ENCODE measurements at regions not wholly inside any gene's neighbourhood (a gene's known extent, or its start where the extent isn't known, plus 50 kb on each side); places are given as distances from the start of the nearest gene placed in this dataset.

- no peak overlapping the region for H3K4me3 Mint-ChIP-seq (ENCODE audit: unreplicated experiment)
- H3K27me3 Mint-ChIP-seq (ENCODE audit: unreplicated experiment), result peaks cover 10% of the 10 kb centered on the region
- TF ChIP-seq CTCF (IDR thresholded peaks at IDR 0.05; ENCODE audit: unreplicated experiment), result no peak
- H3K4me1 Mint-ChIP-seq (ENCODE audit: unreplicated experiment), result peaks cover 5% of the 10 kb centered on the region
- H3K36me3 Mint-ChIP-seq (ENCODE audit: low read depth, unreplicated experiment), result no peaks in the 10 kb centered on the region
- no peak for DNase-seq (ENCODE audit: low spot score)
- no peaks in the 10 kb centered on the region for H3K9me3 Mint-ChIP-seq (ENCODE audit: unreplicated experiment)
- no peak overlapping the region for H3K27ac Mint-ChIP-seq (ENCODE audit: unreplicated experiment)
Measured at GRCh38 chr11:115665175-115665821, 161.1 kb upstream of the CADM1 start.

DNA sequence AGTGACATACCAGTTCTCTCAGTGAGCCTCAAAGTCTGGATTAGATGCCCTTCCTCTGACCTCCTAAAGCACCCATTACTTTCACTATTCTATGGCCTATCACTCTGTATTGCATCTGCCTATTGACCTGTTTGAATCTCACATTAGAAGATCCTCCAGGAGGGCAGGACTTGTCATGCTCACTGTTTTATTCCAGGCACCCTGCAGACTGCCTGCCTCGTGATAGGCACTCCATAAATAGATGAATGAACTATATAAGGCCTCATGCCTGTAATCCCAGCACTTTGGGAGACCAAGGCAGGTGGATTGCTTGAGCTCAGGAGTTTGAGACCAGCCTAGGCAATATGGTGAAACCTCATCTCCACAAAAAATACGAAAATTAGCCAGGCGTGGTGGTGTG lies 160.1 kb upstream of the CADM1 start:
- Mint-ChIP-seq H3K4me1 (ENCODE audit: unreplicated experiment) (peaks cover 5% of the 10 kb centered on the region), H3K9me3 (ENCODE audit: unreplicated experiment) (no peaks in the 10 kb centered on the region), H3K36me3 (ENCODE audit: low read depth, unreplicated experiment) (no peaks in the 10 kb centered on the region), H3K4me3 (ENCODE audit: unreplicated experiment) (no peak overlapping the region), H3K27ac (ENCODE audit: unreplicated experiment) (no peak overlapping the region), H3K27me3 (ENCODE audit: unreplicated experiment) (peaks cover 13% of the 10 kb centered on the region)
- no peak for DNase-seq (ENCODE audit: low spot score)
- TF ChIP-seq CTCF (IDR thresholded peaks at IDR 0.05; ENCODE audit: unreplicated experiment), result no peak

DNA sequence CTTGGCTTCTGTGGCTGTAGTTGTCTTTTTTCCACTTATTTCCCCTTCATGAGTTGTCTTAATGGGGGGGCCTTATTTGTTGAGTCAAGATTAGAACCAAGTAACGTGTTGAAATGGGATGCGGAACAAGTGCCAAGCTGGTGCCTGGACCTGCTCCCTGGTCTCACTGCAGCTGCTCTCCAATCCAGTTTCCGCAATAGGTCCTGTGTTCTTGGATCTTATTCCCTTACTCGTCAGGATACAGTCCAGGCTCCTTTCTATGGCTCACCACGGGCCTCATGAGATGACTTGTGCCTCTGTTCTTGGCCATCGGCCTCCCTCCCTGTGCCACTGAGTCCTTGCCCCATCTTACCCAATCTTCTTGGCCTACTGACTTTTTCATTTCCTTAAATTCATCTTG lies 159.6 kb upstream of the CADM1 start:
- no peak overlapping the region for H3K27ac Mint-ChIP-seq (ENCODE audit: unreplicated experiment)
- H3K9me3 Mint-ChIP-seq (ENCODE audit: unreplicated experiment), result no peaks in the 10 kb centered on the region
- peaks cover 5% of the 10 kb centered on the region for H3K4me1 Mint-ChIP-seq (ENCODE audit: unreplicated experiment)
- peaks cover 13% of the 10 kb centered on the region for H3K27me3 Mint-ChIP-seq (ENCODE audit: unreplicated experiment)
- no peaks in the 10 kb centered on the region for H3K36me3 Mint-ChIP-seq (ENCODE audit: low read depth, unreplicated experiment)
- no peak for DNase-seq (ENCODE audit: low spot score)
- TF ChIP-seq CTCF (IDR thresholded peaks at IDR 0.05; ENCODE audit: unreplicated experiment), result no peak
- H3K4me3 Mint-ChIP-seq (ENCODE audit: unreplicated experiment), result no peak overlapping the region

DNA sequence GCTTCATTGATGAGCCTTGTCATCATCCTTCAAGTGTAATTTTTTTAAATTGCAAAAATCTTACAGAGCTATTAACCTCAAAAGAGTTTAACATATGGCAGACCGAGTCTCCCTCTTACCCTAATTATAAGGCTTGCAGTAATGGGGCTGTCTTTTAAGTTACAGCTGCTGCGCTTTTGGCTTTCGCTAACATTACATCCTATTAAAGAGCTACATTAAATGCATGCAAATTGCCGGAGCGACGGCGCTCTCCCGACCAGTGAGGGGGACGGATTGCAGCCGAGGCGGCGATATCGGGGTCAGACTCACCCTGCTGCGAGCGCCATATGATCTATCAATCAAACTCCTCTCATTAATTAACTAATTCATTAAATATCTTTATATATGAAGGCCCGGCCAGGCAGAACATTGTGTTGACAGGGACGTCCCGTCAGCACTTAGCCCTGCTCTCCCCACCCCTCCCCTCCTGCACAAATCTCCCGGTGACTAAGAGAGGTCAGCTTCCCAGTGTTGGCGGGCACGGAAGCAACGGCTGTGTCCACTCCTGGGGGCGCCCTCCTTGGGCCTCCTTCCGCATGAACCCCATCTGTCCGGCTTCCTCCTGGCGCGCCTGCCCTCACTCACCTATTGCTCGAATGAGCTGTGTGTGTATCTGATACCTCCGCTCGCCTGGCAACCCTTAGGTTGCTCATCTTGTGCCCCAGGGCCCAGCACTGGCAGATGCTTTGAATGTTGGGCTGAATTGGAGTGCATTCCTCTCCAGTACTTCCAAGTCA lies 156.0 kb upstream of the CADM1 start:
- no peak for TF ChIP-seq CTCF (IDR thresholded peaks at IDR 0.05; ENCODE audit: unreplicated experiment)
- no peaks in the 10 kb centered on the region for H3K36me3 Mint-ChIP-seq (ENCODE audit: low read depth, unreplicated experiment)
- H3K9me3 Mint-ChIP-seq (ENCODE audit: unreplicated experiment), result no peaks in the 10 kb centered on the region
- H3K27ac Mint-ChIP-seq (ENCODE audit: unreplicated experiment), result no peak overlapping the region
- H3K4me1 Mint-ChIP-seq (ENCODE audit: unreplicated experiment), result peaks cover 5% of the 10 kb centered on the region
- peaks cover 15% of the 10 kb centered on the region for H3K27me3 Mint-ChIP-seq (ENCODE audit: unreplicated experiment)
- peak; percentile 17 for DNase-seq (ENCODE audit: low spot score)
- peak overlapping the region; percentile 79 for H3K4me3 Mint-ChIP-seq (ENCODE audit: unreplicated experiment)

All from endothelial cell (in vitro differentiated cells).